Mesenchymal stem cell (in vitro differentiated cells and primary cell): ENCODE measurements at regions not wholly inside any gene's neighbourhood (a gene's known extent, or its start where the extent isn't known, plus 50 kb on each side); places are given as distances from the start of the nearest gene placed in this dataset.

Experiments
- DNase-seq: peaks from one replicate; pipeline ENCODE4 v3.0.0-alpha.2; 2013
- H2AFZ ChIP-seq: one replicate; pipeline ENCODE4 v1.6.1; 2013; ENCODE audit warnings: low read depth, mild to moderate bottlenecking, control low read depth, inconsistent platforms, low read length, moderate library complexity
- H2AK5ac ChIP-seq: 2 replicates; pipeline ENCODE4 v1.6.1; 2013; ENCODE audit warnings: low read length, moderate library complexity, mild to moderate bottlenecking, inconsistent platforms; ENCODE audit not compliant: severe bottlenecking
- H2BK120ac ChIP-seq: one replicate; pipeline ENCODE4 v1.6.1; 2013; ENCODE audit warnings: low read depth, mild to moderate bottlenecking, inconsistent platforms, low read length, moderate library complexity
- H2BK12ac ChIP-seq, 2 experiments: one replicate each; pipeline ENCODE4 v1.6.1; 2013; ENCODE audit warnings: inconsistent platforms in 2 of 2, low read length in 2 of 2, mild to moderate bottlenecking in 2 of 2, moderate library complexity in 2 of 2, control low read depth in 1 of 2
- H2BK15ac ChIP-seq: one replicate; pipeline ENCODE4 v1.6.1; 2013; ENCODE audit warnings: mild to moderate bottlenecking, low read depth, inconsistent platforms; ENCODE audit not compliant: poor library complexity, severe bottlenecking
- H2BK5ac ChIP-seq: 2 replicates; pipeline ENCODE4 v1.6.1; 2013; ENCODE audit warnings: low read depth, mild to moderate bottlenecking, low read length, control low read depth, inconsistent platforms; ENCODE audit not compliant: poor library complexity, severe bottlenecking
- H3K14ac ChIP-seq, 2 experiments: one replicate each; pipeline ENCODE4 v1.6.1; 2013; ENCODE audit warnings: inconsistent platforms in 2 of 2, low read length in 2 of 2, control low read depth in 1 of 2, mild to moderate bottlenecking in 1 of 2, moderate library complexity in 1 of 2
- H3K18ac ChIP-seq, 2 experiments: one replicate each; pipeline ENCODE4 v1.6.1; 2013; ENCODE audit warnings: inconsistent platforms in 2 of 2, low read length in 2 of 2, control low read depth in 1 of 2, low read depth in 1 of 2, mild to moderate bottlenecking in 1 of 2
- H3K23ac ChIP-seq, 2 experiments: one replicate each; pipeline ENCODE4 v1.6.1; 2013; ENCODE audit warnings: inconsistent platforms in 2 of 2, low read length in 2 of 2, mild to moderate bottlenecking in 2 of 2, moderate library complexity in 2 of 2, control low read depth in 1 of 2
- H3K27ac ChIP-seq: 2 replicates; pipeline ENCODE4 v1.5.1; 2013; ENCODE audit warnings: mild to moderate bottlenecking, moderate library complexity, low read length, control low read depth, inconsistent platforms; ENCODE audit not compliant: poor library complexity, severe bottlenecking
- H3K27me3 ChIP-seq, 2 experiments: 2 replicates each; pipeline versions ENCODE4 v1.6.1 to v1.7.0; 2013; ENCODE audit warnings: low read length in 2 of 2, mild to moderate bottlenecking in 2 of 2, moderate library complexity in 2 of 2, control low read depth in 1 of 2, inconsistent platforms in 1 of 2; ENCODE audit not compliant: control insufficient read depth in 1 of 2, insufficient read depth in 1 of 2
- H3K36me3 ChIP-seq, 2 experiments: 2 replicates each; pipeline versions ENCODE4 v1.6.1 to v1.7.0; 2013; ENCODE audit warnings: low read length in 2 of 2, control low read depth in 1 of 2, inconsistent platforms in 1 of 2, low read depth in 1 of 2, mild to moderate bottlenecking in 1 of 2; ENCODE audit not compliant: insufficient read depth in 2 of 2, control insufficient read depth in 1 of 2
- H3K4ac ChIP-seq, 2 experiments: one replicate each; pipeline ENCODE4 v1.6.1; 2013; ENCODE audit warnings: inconsistent platforms in 2 of 2, low read length in 2 of 2, mild to moderate bottlenecking in 2 of 2, moderate library complexity in 2 of 2, control low read depth in 1 of 2, low read depth in 1 of 2
- H3K4me1 ChIP-seq: 2 replicates; pipeline ENCODE4 v1.6.1; 2013; ENCODE audit warnings: low read depth, low read length, control low read depth; ENCODE audit not compliant: control insufficient read depth, insufficient read depth
- H3K4me2 ChIP-seq: 2 replicates; pipeline ENCODE4 v1.6.1; 2013; ENCODE audit warnings: low read length, mild to moderate bottlenecking, inconsistent platforms; ENCODE audit not compliant: poor library complexity, severe bottlenecking
- H3K4me3 ChIP-seq, 2 experiments: 2 replicates each; pipeline versions ENCODE4 v1.5.1 to v1.7.0; 2013; ENCODE audit warnings: low read length in 2 of 2, mild to moderate bottlenecking in 2 of 2, control low read depth in 1 of 2, low read depth in 1 of 2; ENCODE audit not compliant: insufficient read depth in 1 of 2
- H3K79me1 ChIP-seq: replicated peaks from 2 replicates; pipeline ENCODE4 v1.6.1; 2013; ENCODE audit warnings: mild to moderate bottlenecking, control low read depth, low read length, inconsistent platforms; ENCODE audit not compliant: poor library complexity, severe bottlenecking
- H3K9ac ChIP-seq: 2 replicates; pipeline ENCODE4 v1.7.0; 2013; ENCODE audit warnings: mild to moderate bottlenecking, low read length, moderate library complexity
- H3K9me3 ChIP-seq: 2 replicates; pipeline ENCODE4 v1.7.0; 2013; ENCODE audit warnings: mild to moderate bottlenecking, low read length; ENCODE audit not compliant: control insufficient read depth
- H4K8ac ChIP-seq: one replicate; pipeline ENCODE4 v1.6.1; 2013; ENCODE audit warnings: inconsistent platforms, mild to moderate bottlenecking, low read length, moderate library complexity
- H4K91ac ChIP-seq: one replicate; pipeline ENCODE4 v1.6.1; 2013; ENCODE audit warnings: mild to moderate bottlenecking, low read length, inconsistent platforms
- WGBS: methylation state at CpG from one replicate; pipeline ENCODE4 v1.1.7; 2013; ENCODE audit warnings: mixed read lengths; 5-methylcytosine and 5-hydroxymethylcytosine counted together

DNA sequence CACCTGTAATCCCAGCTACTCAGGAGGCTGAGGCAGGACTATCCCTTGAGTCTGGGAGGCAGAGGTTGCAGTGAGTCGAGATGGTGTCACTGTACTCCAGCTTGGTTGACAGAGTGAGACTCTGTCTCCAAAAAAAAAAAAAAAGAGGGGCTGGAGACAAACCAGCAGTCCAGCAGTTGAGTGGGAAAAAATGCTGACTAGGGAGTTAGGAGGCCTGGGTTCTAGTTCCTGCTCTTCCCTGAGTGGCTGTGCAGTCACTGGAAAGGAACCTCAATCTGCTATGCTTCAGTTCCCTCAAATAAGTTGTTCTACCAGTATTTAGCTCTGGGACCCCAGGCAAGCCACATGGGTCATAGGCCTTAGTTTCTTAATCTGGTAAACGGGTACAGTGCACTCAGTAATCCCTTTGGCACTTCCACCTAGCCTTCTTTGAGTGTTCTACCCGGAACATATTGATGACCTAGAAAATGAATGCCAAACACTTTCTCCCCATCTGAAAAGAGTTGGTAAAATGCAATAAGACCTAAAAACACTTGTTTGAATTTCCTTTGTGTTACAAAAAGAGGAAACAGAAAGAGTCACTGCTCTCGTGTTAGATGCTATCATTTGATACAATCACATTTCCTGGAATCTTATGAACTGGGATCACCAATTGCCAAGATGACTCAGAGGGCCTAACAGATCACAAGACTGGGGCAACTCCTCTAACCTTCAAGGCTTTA is 99.3 kb upstream of the EGFL6 start:
- no peak overlapping the region for H3K27ac ChIP-seq
- peaks cover 0 to 5% of the 10 kb centered on the region in 2 experiments for H3K27me3 ChIP-seq
- no peak overlapping the region for H3K18ac ChIP-seq
- H4K8ac ChIP-seq: no peak overlapping the region
- H3K36me3 ChIP-seq: no peaks in the 10 kb centered on the region
- H3K9ac ChIP-seq: peak overlapping the region; percentile 80
- H2BK15ac ChIP-seq: no peak overlapping the region
- H3K9me3 ChIP-seq: no peaks in the 10 kb centered on the region
- no peaks in the 10 kb centered on the region for H3K79me1 ChIP-seq
- no peak overlapping the region for H3K14ac ChIP-seq
- H3K23ac ChIP-seq: no peak overlapping the region
- H3K4me1 ChIP-seq: peaks cover 3% of the 10 kb centered on the region
- H4K91ac ChIP-seq: no peak overlapping the region
- H2AFZ ChIP-seq: no peak overlapping the region
- no peak overlapping the region for H2AK5ac ChIP-seq
- H3K4me3 ChIP-seq: no peak overlapping the region
- no peak overlapping the region for H2BK5ac ChIP-seq
- H2BK12ac ChIP-seq: peak overlapping the region in 1 of 2 experiments; percentile 34
- WGBS: 94% methylated on average over 2 of the region's 4 CpGs
- peak; percentile 26 for DNase-seq
- no peak overlapping the region for H2BK120ac ChIP-seq
- no peak overlapping the region for H3K4ac ChIP-seq
- no peak overlapping the region for H3K4me2 ChIP-seq

DNA sequence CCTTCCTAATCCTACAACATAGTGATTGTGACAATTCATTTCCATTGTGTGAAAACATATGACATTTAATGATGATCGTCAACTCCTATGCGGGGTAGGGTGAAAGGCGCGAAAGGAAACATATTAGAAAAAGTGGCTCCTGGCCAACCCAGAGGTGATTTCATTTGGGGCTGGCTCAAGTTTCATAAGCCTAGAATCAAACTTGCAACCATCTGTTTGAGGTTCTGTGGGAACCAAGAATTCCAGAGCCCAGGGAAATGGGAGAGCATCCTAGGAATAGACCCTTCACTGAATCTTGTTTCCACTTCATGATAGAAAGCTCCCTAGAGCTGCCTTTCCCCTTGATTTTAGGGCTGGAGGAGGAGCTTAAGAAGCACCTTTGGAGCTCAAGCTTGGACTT is 101.3 kb upstream of the EGFL6 start:
- H4K8ac ChIP-seq: no peak overlapping the region
- no peak overlapping the region for H2AFZ ChIP-seq
- H3K27ac ChIP-seq: no peak overlapping the region
- H3K79me1 ChIP-seq: no peaks in the 10 kb centered on the region
- H2BK5ac ChIP-seq: no peak overlapping the region
- no peak overlapping the region for H3K4me2 ChIP-seq
- H2BK15ac ChIP-seq: no peak overlapping the region
- H3K14ac ChIP-seq: no peak overlapping the region
- H2AK5ac ChIP-seq: no peak overlapping the region
- H4K91ac ChIP-seq: no peak overlapping the region
- no peaks in the 10 kb centered on the region for H3K27me3 ChIP-seq
- no peak overlapping the region for H2BK120ac ChIP-seq
- no peak overlapping the region for H2BK12ac ChIP-seq
- H3K36me3 ChIP-seq: no peaks in the 10 kb centered on the region
- no peak overlapping the region for H3K18ac ChIP-seq
- peaks cover under 1% of the 10 kb centered on the region for H3K9me3 ChIP-seq
- no peak overlapping the region for H3K9ac ChIP-seq
- H3K4me3 ChIP-seq: no peak overlapping the region
- WGBS: 96% methylated on average over 4 of the region's 4 CpGs
- no peak overlapping the region for H3K23ac ChIP-seq
- no peak for DNase-seq
- H3K4ac ChIP-seq: no peak overlapping the region
- H3K4me1 ChIP-seq: peaks cover 3% of the 10 kb centered on the region

DNA sequence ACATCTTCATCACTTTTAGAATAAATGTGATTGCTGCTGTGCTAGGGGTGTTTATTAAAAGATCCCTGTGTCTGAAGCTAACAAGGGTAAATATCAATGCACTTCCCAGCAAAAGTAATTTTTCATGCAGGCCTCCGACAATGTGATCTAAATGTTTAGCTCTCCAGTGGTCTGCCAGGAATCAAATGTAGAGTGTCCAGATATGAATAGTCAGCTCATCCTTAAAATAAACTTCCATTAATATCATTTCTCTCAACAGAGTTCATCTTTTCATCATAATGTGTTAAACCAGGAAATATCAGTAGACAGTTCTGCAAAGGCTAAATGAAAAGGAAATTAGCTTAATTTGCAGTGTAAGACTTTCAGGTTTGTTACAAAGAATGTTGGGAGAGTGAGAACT is 102.2 kb upstream of the EGFL6 start:
- WGBS: 40% methylated on average over 1 of the region's 1 CpG
- no peaks in the 10 kb centered on the region for H3K79me1 ChIP-seq
- no peak overlapping the region for H4K91ac ChIP-seq

DNA sequence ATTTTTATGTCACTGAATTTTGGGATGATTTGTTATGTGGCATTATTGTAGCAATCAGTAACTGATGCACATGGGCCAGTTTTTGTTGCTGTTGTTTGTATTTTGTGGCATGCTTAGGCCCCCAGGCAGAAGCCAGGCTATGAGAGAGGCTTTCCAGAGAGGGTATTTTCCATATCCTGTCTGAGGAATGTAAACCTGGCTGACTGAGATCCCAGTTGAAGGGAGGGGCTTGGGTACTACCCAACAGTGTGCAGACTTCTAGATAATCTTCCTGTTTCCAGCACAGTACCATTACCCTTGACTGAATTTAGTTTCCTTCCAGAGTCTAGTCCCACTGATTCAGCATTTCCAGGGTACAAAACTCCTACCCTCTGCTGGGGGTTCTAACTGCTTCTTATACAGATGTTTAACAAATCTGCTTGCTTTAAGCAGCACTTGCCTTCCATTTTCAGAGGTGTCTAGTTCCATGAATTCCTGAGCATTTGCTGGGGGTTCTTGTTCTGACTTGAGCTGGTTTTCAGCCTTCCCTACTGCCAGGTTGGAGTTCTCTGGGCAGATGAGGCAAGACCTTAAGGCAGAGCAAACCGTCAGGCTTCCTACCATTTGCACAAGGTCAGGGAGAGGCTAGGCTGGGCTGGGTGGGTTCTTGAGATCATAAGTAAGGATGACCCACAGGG is 104.7 kb upstream of the EGFL6 start:
- peak; percentile 28 for DNase-seq
- WGBS: 91% methylated on average over 1 of the region's 1 CpG

More for the DNA sequence above, 102.2 kb upstream of the EGFL6 start:
- Histone ChIP-seq H3K4me2 (no peak overlapping the region), H2AFZ (no peak overlapping the region), H3K14ac (no peak overlapping the region), H2BK5ac (no peak overlapping the region), H3K4me1 (peaks cover 3% of the 10 kb centered on the region), H2BK15ac (no peak overlapping the region), H2BK12ac (no peak overlapping the region), H3K27ac (no peak overlapping the region), H3K4ac (no peak overlapping the region), H2BK120ac (no peak overlapping the region), H3K9me3 (peaks cover 7% of the 10 kb centered on the region), H3K36me3 (no peaks in the 10 kb centered on the region), H4K8ac (no peak overlapping the region), H2AK5ac (no peak overlapping the region), H3K4me3 (no peak overlapping the region), H3K23ac (no peak overlapping the region), H3K27me3 (no peaks in the 10 kb centered on the region), H3K18ac (no peak overlapping the region), H3K9ac (no peak overlapping the region)
- DNase-seq: no peak

More for the DNA sequence above, 104.7 kb upstream of the EGFL6 start:
- H4K91ac ChIP-seq: no peak overlapping the region
- H3K4me2 ChIP-seq: no peak overlapping the region
- peaks cover 7% of the 10 kb centered on the region for H3K9me3 ChIP-seq
- peak overlapping the region; percentile 27 for H2BK120ac ChIP-seq
- H3K36me3 ChIP-seq: no peaks in the 10 kb centered on the region
- H3K4me1 ChIP-seq: no peaks in the 10 kb centered on the region
- no peak overlapping the region for H3K4me3 ChIP-seq
- H2BK15ac ChIP-seq: no peak overlapping the region
- no peak overlapping the region for H3K27ac ChIP-seq
- H2BK12ac ChIP-seq: peak overlapping the region; percentile 5 to 63
- peak overlapping the region; percentile 37 for H4K8ac ChIP-seq
- peak overlapping the region in 1 of 2 experiments; percentile 49 for H3K4ac ChIP-seq
- H3K9ac ChIP-seq: no peak overlapping the region
- peaks cover 0 to 3% of the 10 kb centered on the region in 2 experiments for H3K27me3 ChIP-seq
- no peak overlapping the region for H3K23ac ChIP-seq
- peak overlapping the region; percentile 79 to 88 for H3K18ac ChIP-seq
- H2AK5ac ChIP-seq: no peak overlapping the region
- H2AFZ ChIP-seq: no peak overlapping the region
- no peak overlapping the region for H3K14ac ChIP-seq
- no peak overlapping the region for H2BK5ac ChIP-seq
- H3K79me1 ChIP-seq: no peaks in the 10 kb centered on the region
